Endothelial cell of umbilical vein (primary cell): ENCODE measurements at regions not wholly inside any gene's neighbourhood (a gene's known extent, or its start where the extent isn't known, plus 50 kb on each side); places are given as distances from the start of the nearest gene placed in this dataset.

Experiments
- BruUV-seq: library from RNA; stranded (reverse); fragments of 400-500 nt; replicated peaks from 2 replicates; lab custom pipeline; 2021; lab: Mats Ljungman, UMichigan
- CTCF ChIA-PET: fragments of 300-600, 350-600 bp; sonication (Branson Sonifier 250); formaldehyde crosslinking; loops from one replicate; lab custom pipeline; 2021; ENCODE audit warnings: antibody characterized with exemption, inconsistent platforms; lab: Charles Lee
- POLR2A ChIA-PET: fragments of 300-600, 350-600 bp; sonication (Branson Sonifier 250); formaldehyde crosslinking; loops from one replicate; lab custom pipeline; 2021; ENCODE audit warnings: antibody characterized with exemption, inconsistent platforms; lab: Charles Lee
- DNase-seq: peaks from one replicate; pipeline ENCODE4 v3.0.0-alpha.2; 2011; ENCODE audit warnings: low read depth, low spot score
- FAIRE-seq: peaks from 2 replicates; lab custom pipeline; 2011; peaks lifted over from hg19 to GRCh38; lab: Jason Lieb, UNC
- H2AFZ ChIP-seq: 2 replicates; pipeline ENCODE4 v1.6.0; 2012; ENCODE audit warnings: low read depth, low read length, control low read depth, inconsistent platforms
- H3K27ac ChIP-seq: 2 replicates; pipeline ENCODE4 v1.5.1; 2011; ENCODE audit warnings: low read depth, mild to moderate bottlenecking, control low read depth, low read length, moderate library complexity; ENCODE audit not compliant: insufficient read depth
- H3K27me3 ChIP-seq, 2 experiments: 2 replicates each; pipeline versions ENCODE4 v1.6.0 to v1.6.1; 2011; ENCODE audit warnings: low read length in 2 of 2, mixed read lengths in 1 of 2; ENCODE audit not compliant: control insufficient read depth in 2 of 2, insufficient read depth in 2 of 2
- H3K36me3 ChIP-seq, 2 experiments: 2 replicates in 1 of 2; 3 replicates in 1 of 2; pipeline ENCODE4 v1.5.1; 2011; ENCODE audit warnings: low read length in 2 of 2, mild to moderate bottlenecking in 1 of 2, moderate library complexity in 1 of 2; ENCODE audit not compliant: control insufficient read depth in 2 of 2, insufficient read depth in 2 of 2; ENCODE audit errors: extremely low read depth in 1 of 2
- H3K4me1 ChIP-seq: 3 replicates; pipeline ENCODE4 v1.5.1; 2011; ENCODE audit warnings: mild to moderate bottlenecking, low read length; ENCODE audit not compliant: control insufficient read depth, insufficient read depth; ENCODE audit errors: extremely low read depth
- H3K4me2 ChIP-seq: 2 replicates; pipeline ENCODE4 v1.6.1; 2011; ENCODE audit warnings: low read length, control low read depth, mixed read lengths; ENCODE audit not compliant: insufficient read depth
- H3K4me3 ChIP-seq, 3 experiments: fragments of 200-600 bp in 1 of 3; sonication (generic), shearing (Covaris generic) in 1 of 3; replicated peaks in 1 of 3; 2 replicates each; pipeline ENCODE4 v1.5.1; 2011 to 2016; ENCODE audit warnings: control low read depth in 3 of 3, low read length in 3 of 3, mild to moderate bottlenecking in 2 of 3, inconsistent platforms in 1 of 3, low read depth in 1 of 3, moderate library complexity in 1 of 3; ENCODE audit not compliant: insufficient read depth in 1 of 3
- H3K79me2 ChIP-seq: 2 replicates; pipeline ENCODE4 v1.6.0; 2012; ENCODE audit warnings: low read length, inconsistent platforms; ENCODE audit not compliant: control insufficient read depth, insufficient read depth
- H3K9ac ChIP-seq: replicated peaks from 2 replicates; pipeline ENCODE3; 2011; ENCODE audit warnings: low read length, control low read depth; ENCODE audit not compliant: insufficient read depth; ENCODE audit errors: extremely low read depth
- H3K9me1 ChIP-seq: replicated peaks from 3 replicates; pipeline ENCODE4 v1.6.0; 2011; ENCODE audit warnings: mild to moderate bottlenecking, low read length; ENCODE audit not compliant: control insufficient read depth, insufficient read depth; ENCODE audit errors: extremely low read depth
- H3K9me3 ChIP-seq: replicated peaks from 2 replicates; pipeline ENCODE4 v1.5.1; 2012; ENCODE audit warnings: low read length, inconsistent platforms; ENCODE audit not compliant: control insufficient read depth, insufficient read depth
- H4K20me1 ChIP-seq: replicated peaks from 2 replicates; pipeline ENCODE3; 2011; ENCODE audit warnings: mild to moderate bottlenecking, low read length; ENCODE audit not compliant: control insufficient read depth, insufficient read depth; ENCODE audit errors: extremely low read depth
- CTCF ChIP-seq, 2 donors: IDR thresholded peaks; 1 replicate in 1 of 2; 2 replicates in 1 of 2; pipeline ENCODE4 v1.5.1; 2011; ENCODE audit warnings: low read length in 2 of 2, mild to moderate bottlenecking in 2 of 2, moderate library complexity in 2 of 2, control low read depth in 1 of 2, inconsistent platforms in 1 of 2, low read depth in 1 of 2; ENCODE audit not compliant: insufficient read depth in 1 of 2; ENCODE audit errors: extremely low read depth in 1 of 2
- EZH2 ChIP-seq: IDR thresholded peaks from 2 replicates; pipeline ENCODE4 v1.6.1; 2012; ENCODE audit warnings: borderline replicate concordance, low read depth, mild to moderate bottlenecking, moderate library complexity, low read length, inconsistent platforms; ENCODE audit not compliant: severe bottlenecking
- FOS ChIP-seq: IDR thresholded peaks from 2 replicates; pipeline ENCODE4 v1.6.1; 2011; ENCODE audit warnings: mild to moderate bottlenecking, low read length, moderate library complexity, borderline replicate concordance; ENCODE audit not compliant: insufficient read depth
- GATA2 ChIP-seq: IDR thresholded peaks from 2 replicates; pipeline ENCODE4 v1.7.0; 2011; ENCODE audit warnings: low read depth, mild to moderate bottlenecking, moderate library complexity, mixed read lengths, low read length; ENCODE audit not compliant: insufficient read length, insufficient read depth
- JUN ChIP-seq: IDR thresholded peaks from 2 replicates; pipeline ENCODE4 v1.6.1; 2011; ENCODE audit warnings: borderline replicate concordance, low read depth; ENCODE audit not compliant: insufficient read length, insufficient read depth
- MYC ChIP-seq: IDR thresholded peaks from one replicate; pipeline ENCODE4 v1.6.1; 2011; ENCODE audit warnings: mild to moderate bottlenecking, low read depth, low read length
- POLR2A ChIP-seq: IDR thresholded peaks from 2 replicates; pipeline ENCODE4 v1.6.1; 2012; ENCODE audit warnings: low read depth, mild to moderate bottlenecking, control low read depth, low read length
- POLR2AphosphoS5 ChIP-seq: IDR thresholded peaks from 2 replicates; pipeline ENCODE4 v1.6.1; 2012; ENCODE audit warnings: low read depth, mild to moderate bottlenecking, control low read depth, low read length, moderate library complexity; ENCODE audit not compliant: insufficient read depth
- dilution Hi-C: fragments of 300-500 bp; cut with MboI; formaldehyde crosslinking; loops from one replicate; pipeline ENCODE4 v1.15.0; 2019; ENCODE audit warnings: low sequenced_read_pairs; ENCODE audit not compliant: extremely low pct_ligation_motif_present
- intact Hi-C: fragments of 100-400 bp; cut with micrococcal nuclease; formaldehyde crosslinking; loops from one replicate; pipeline ENCODE4 v1.10.0; 2022
- TF ChIP-seq, protein P1 (sequence below): IDR thresholded peaks from 2 replicates; pipeline ENCODE4 v1.6.1; 2011; ENCODE audit not compliant: insufficient read depth, insufficient read length

DNA sequence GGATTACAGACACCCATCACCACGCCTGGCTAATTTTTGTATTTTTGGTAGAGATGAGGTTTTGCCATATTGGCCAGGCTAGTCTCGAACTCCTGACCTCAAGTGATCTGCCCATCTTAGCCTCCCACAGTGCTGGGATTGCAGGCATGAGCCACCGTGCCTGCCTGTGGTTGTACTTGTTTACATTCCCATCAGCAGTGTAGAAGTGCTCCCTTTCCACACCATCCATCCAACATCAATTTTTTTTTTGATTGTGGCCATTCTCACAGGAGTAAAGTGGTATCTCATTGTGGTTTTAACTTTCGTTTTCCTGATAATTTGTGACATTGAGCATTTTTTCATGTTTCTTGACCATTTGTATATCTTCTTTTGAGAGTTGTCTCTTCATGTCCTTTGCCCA is 1019.4 kb upstream of the SLC10A2 start:
- DNase-seq (no peak), FAIRE-seq (no peak)
- no peak overlapping the region for H2AFZ ChIP-seq
- H3K9me3 ChIP-seq, result no peaks in the 10 kb centered on the region
- CTCF ChIA-PET, result no interaction called here
- no peaks in the 10 kb centered on the region for H3K4me1 ChIP-seq
- dilution Hi-C loops (no loop called here), intact Hi-C loops (no loop called here)
- no peak overlapping the region for H3K9ac ChIP-seq
- no peak overlapping the region for H3K4me3 ChIP-seq
- no peaks in the 10 kb centered on the region for H4K20me1 ChIP-seq
- POLR2A ChIA-PET, result no interaction called here
- no peak overlapping the region for H3K4me2 ChIP-seq
- BruUV-seq, result no TSS peak
- H3K9me1 ChIP-seq, result no peaks in the 10 kb centered on the region
- H3K27me3 ChIP-seq, result no peaks in the 10 kb centered on the region
- H3K79me2 ChIP-seq, result no peaks in the 10 kb centered on the region
- H3K27ac ChIP-seq, result no peak overlapping the region
- TF ChIP-seq, protein P1, sequence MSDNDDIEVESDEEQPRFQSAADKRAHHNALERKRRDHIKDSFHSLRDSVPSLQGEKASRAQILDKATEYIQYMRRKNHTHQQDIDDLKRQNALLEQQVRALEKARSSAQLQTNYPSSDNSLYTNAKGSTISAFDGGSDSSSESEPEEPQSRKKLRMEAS, result no peak
- TF ChIP-seq CTCF (IDR thresholded peaks at IDR 0.05; ENCODE audit: extremely low read depth in 1 of 2, insufficient read depth in 1 of 2, low read depth in 1 of 2, low read length in 2 of 2) (no peak), MYC (no peak), POLR2A (no peak), POLR2AphosphoS5 (no peak), GATA2 (no peak), EZH2 (no peak), JUN (no peak), FOS (no peak)
- H3K36me3 ChIP-seq, result no peaks in the 10 kb centered on the region
